ENCODE measurements at regions not wholly inside any gene's neighbourhood (a gene's known extent, or its start where the extent isn't known, plus 50 kb on each side); places are given as distances from the start of the nearest gene placed in this dataset.

- Mint-ChIP-seq H3K27ac (no peak overlapping the region), H3K36me3 (no peaks in the 10 kb centered on the region), H3K4me3 (no peak overlapping the region), H3K9me3 (peaks cover 2% of the 10 kb centered on the region), H3K4me1 (no peaks in the 10 kb centered on the region), H3K27me3 (no peaks in the 10 kb centered on the region)
- CTCF ChIA-PET, result no interaction called here
- DNase-seq, result no peak
These were observed 224.6 kb upstream of the STXBP6 start for GRCh38 chr14:25274529-25274928.

GRCh38 chr14:25267186-25267585, 217.2 kb upstream of the STXBP6 start:
- H3K9me3 Mint-ChIP-seq, result peaks cover 2% of the 10 kb centered on the region
- no peak overlapping the region for H3K27ac Mint-ChIP-seq
- H3K4me3 Mint-ChIP-seq, result no peak overlapping the region
- CTCF ChIA-PET, result no interaction called here
- no peak for DNase-seq
- H3K36me3 Mint-ChIP-seq, result no peaks in the 10 kb centered on the region
- H3K27me3 Mint-ChIP-seq, result no peaks in the 10 kb centered on the region
- no peaks in the 10 kb centered on the region for H3K4me1 Mint-ChIP-seq

GRCh38 chr14:25259470-25259869, 209.5 kb upstream of the STXBP6 start:
- H3K4me3 Mint-ChIP-seq, result no peak overlapping the region
- no peaks in the 10 kb centered on the region for H3K9me3 Mint-ChIP-seq
- no peaks in the 10 kb centered on the region for H3K36me3 Mint-ChIP-seq
- H3K4me1 Mint-ChIP-seq, result no peaks in the 10 kb centered on the region
- H3K27ac Mint-ChIP-seq, result no peak overlapping the region
- no peak for DNase-seq
- CTCF ChIA-PET, result no interaction called here
- H3K27me3 Mint-ChIP-seq, result no peaks in the 10 kb centered on the region

- Mint-ChIP-seq H3K4me3 (no peak overlapping the region), H3K27me3 (no peaks in the 10 kb centered on the region), H3K9me3 (peaks cover 2% of the 10 kb centered on the region), H3K36me3 (no peaks in the 10 kb centered on the region), H3K27ac (no peak overlapping the region), H3K4me1 (no peaks in the 10 kb centered on the region)
- CTCF ChIA-PET, result no interaction called here
- DNase-seq, result no peak
These were observed 202.8 kb upstream of the STXBP6 start for GRCh38 chr14:25252793-25253192.

GRCh38 chr14:25250516-25250915, 200.6 kb upstream of the STXBP6 start:
- no peaks in the 10 kb centered on the region for H3K36me3 Mint-ChIP-seq
- H3K9me3 Mint-ChIP-seq, result peaks cover 2% of the 10 kb centered on the region
- CTCF ChIA-PET, result no interaction called here
- no peak for DNase-seq
- no peak overlapping the region for H3K27ac Mint-ChIP-seq
- H3K4me3 Mint-ChIP-seq, result no peak overlapping the region
- H3K4me1 Mint-ChIP-seq, result no peaks in the 10 kb centered on the region
- H3K27me3 Mint-ChIP-seq, result no peaks in the 10 kb centered on the region

- CTCF ChIA-PET, result no interaction called here
- no peaks in the 10 kb centered on the region for H3K4me1 Mint-ChIP-seq
- no peak overlapping the region for H3K4me3 Mint-ChIP-seq
- no peak overlapping the region for H3K27ac Mint-ChIP-seq
- H3K9me3 Mint-ChIP-seq, result no peaks in the 10 kb centered on the region
- H3K27me3 Mint-ChIP-seq, result no peaks in the 10 kb centered on the region
- no peaks in the 10 kb centered on the region for H3K36me3 Mint-ChIP-seq
- no peak for DNase-seq
These were observed 197.7 kb upstream of the STXBP6 start for GRCh38 chr14:25247609-25248008.

- CTCF ChIA-PET, result no interaction called here
- H3K4me3 Mint-ChIP-seq, result no peak overlapping the region
- no peak overlapping the region for H3K27ac Mint-ChIP-seq
- H3K27me3 Mint-ChIP-seq, result no peaks in the 10 kb centered on the region
- no peaks in the 10 kb centered on the region for H3K36me3 Mint-ChIP-seq
- no peaks in the 10 kb centered on the region for H3K4me1 Mint-ChIP-seq
- no peak for DNase-seq
- no peaks in the 10 kb centered on the region for H3K9me3 Mint-ChIP-seq
These were observed 196.8 kb upstream of the STXBP6 start for GRCh38 chr14:25246751-25247150.

GRCh38 chr14:25239170-25239569, 189.2 kb upstream of the STXBP6 start:
- Mint-ChIP-seq H3K4me3 (no peak overlapping the region), H3K27ac (no peak overlapping the region), H3K4me1 (no peaks in the 10 kb centered on the region), H3K36me3 (no peaks in the 10 kb centered on the region), H3K27me3 (no peaks in the 10 kb centered on the region), H3K9me3 (peaks cover 5% of the 10 kb centered on the region)
- CTCF ChIA-PET, result no interaction called here
- DNase-seq, result no peak

GRCh38 chr14:25237845-25238244, 187.9 kb upstream of the STXBP6 start:
- DNase-seq, result no peak
- Mint-ChIP-seq H3K27ac (no peak overlapping the region), H3K4me3 (no peak overlapping the region), H3K9me3 (peaks cover 5% of the 10 kb centered on the region), H3K27me3 (no peaks in the 10 kb centered on the region), H3K36me3 (no peaks in the 10 kb centered on the region), H3K4me1 (no peaks in the 10 kb centered on the region)
- CTCF ChIA-PET, result interaction anchor here (0.6 to 1.0 kb wide), 3 partner anchors 12 to 1626 kb away, joined by 3 read pairs; no protein-coding TSS in a partner anchor

- CTCF ChIA-PET, result no interaction called here
- DNase-seq, result no peak
- Mint-ChIP-seq H3K4me3 (no peak overlapping the region), H3K4me1 (no peaks in the 10 kb centered on the region), H3K27me3 (no peaks in the 10 kb centered on the region), H3K27ac (no peak overlapping the region), H3K9me3 (peaks cover 5% of the 10 kb centered on the region), H3K36me3 (no peaks in the 10 kb centered on the region)
These were observed 183.7 kb upstream of the STXBP6 start for GRCh38 chr14:25233613-25234012.

GRCh38 chr14:25231004-25231403, 181.1 kb upstream of the STXBP6 start:
- DNase-seq, result no peak
- H3K4me3 Mint-ChIP-seq, result no peak overlapping the region

GRCh38 chr14:25226214-25226613, 176.3 kb upstream of the STXBP6 start:
- no peak overlapping the region for H3K4me3 Mint-ChIP-seq
- CTCF ChIA-PET, result interaction anchor here (0.7 kb wide), 1 partner anchor 11 kb away, joined by 3 read pairs; no protein-coding TSS in a partner anchor
- no peaks in the 10 kb centered on the region for H3K36me3 Mint-ChIP-seq
- no peak for DNase-seq
- H3K27ac Mint-ChIP-seq, result no peak overlapping the region
- H3K9me3 Mint-ChIP-seq, result no peaks in the 10 kb centered on the region
- no peaks in the 10 kb centered on the region for H3K4me1 Mint-ChIP-seq
- no peaks in the 10 kb centered on the region for H3K27me3 Mint-ChIP-seq

More at GRCh38 chr14:25231004-25231403, 181.1 kb upstream of the STXBP6 start:
- H3K27ac Mint-ChIP-seq, result no peak overlapping the region
- H3K27me3 Mint-ChIP-seq, result no peaks in the 10 kb centered on the region
- no peaks in the 10 kb centered on the region for H3K36me3 Mint-ChIP-seq
- CTCF ChIA-PET, result no interaction called here
- H3K4me1 Mint-ChIP-seq, result no peaks in the 10 kb centered on the region
- H3K9me3 Mint-ChIP-seq, result peaks cover 5% of the 10 kb centered on the region

- CTCF ChIA-PET, result no interaction called here
- H3K9me3 Mint-ChIP-seq, result no peaks in the 10 kb centered on the region
- H3K4me1 Mint-ChIP-seq, result no peaks in the 10 kb centered on the region
- H3K4me3 Mint-ChIP-seq, result no peak overlapping the region
- DNase-seq, result no peak
- H3K27ac Mint-ChIP-seq, result no peak overlapping the region
- no peaks in the 10 kb centered on the region for H3K27me3 Mint-ChIP-seq
- H3K36me3 Mint-ChIP-seq, result no peaks in the 10 kb centered on the region
These were observed 172.3 kb upstream of the STXBP6 start for GRCh38 chr14:25222256-25222655.

- Mint-ChIP-seq H3K4me1 (no peaks in the 10 kb centered on the region), H3K9me3 (no peaks in the 10 kb centered on the region), H3K27me3 (no peaks in the 10 kb centered on the region), H3K36me3 (no peaks in the 10 kb centered on the region), H3K27ac (no peak overlapping the region), H3K4me3 (no peak overlapping the region)
- no peak for DNase-seq
- CTCF ChIA-PET, result no interaction called here
These were observed 170.6 kb upstream of the STXBP6 start for GRCh38 chr14:25220514-25220913.

GRCh38 chr14:25215607-25216006, 165.7 kb upstream of the STXBP6 start:
- Mint-ChIP-seq H3K4me1 (no peaks in the 10 kb centered on the region), H3K27ac (no peak overlapping the region), H3K9me3 (peaks cover 2% of the 10 kb centered on the region), H3K36me3 (no peaks in the 10 kb centered on the region), H3K27me3 (no peaks in the 10 kb centered on the region), H3K4me3 (no peak overlapping the region)
- CTCF ChIA-PET, result no interaction called here
- no peak for DNase-seq

GRCh38 chr14:25197885-25198284, 147.9 kb upstream of the STXBP6 start:
- no peak overlapping the region for H3K4me3 Mint-ChIP-seq
- no peak for DNase-seq
- H3K4me1 Mint-ChIP-seq, result no peaks in the 10 kb centered on the region
- CTCF ChIA-PET, result no interaction called here
- no peak overlapping the region for H3K27ac Mint-ChIP-seq
- H3K27me3 Mint-ChIP-seq, result no peaks in the 10 kb centered on the region
- H3K9me3 Mint-ChIP-seq, result peaks cover 7% of the 10 kb centered on the region
- H3K36me3 Mint-ChIP-seq, result no peaks in the 10 kb centered on the region

Data from activated naive CD4-positive, alpha-beta T cell treated with anti-CD3 and anti-CD28 coated beads, Interleukin-2, amount 10 ng/mL, durations not matched to agents 7 days and 5 days (primary cell).